ENCODE measurements at regions not wholly inside any gene's neighbourhood (a gene's known extent, or its start where the extent isn't known, plus 50 kb on each side); places are given as distances from the start of the nearest gene placed in this dataset.

GRCh38 chr10:53079283-53079682 is 306.7 kb upstream of the MBL2 start:
- no peaks in the 10 kb centered on the region for H3K36me3 ChIP-seq
- no peak overlapping the region for H3K27ac ChIP-seq
- TF ChIP-seq, protein P1, sequence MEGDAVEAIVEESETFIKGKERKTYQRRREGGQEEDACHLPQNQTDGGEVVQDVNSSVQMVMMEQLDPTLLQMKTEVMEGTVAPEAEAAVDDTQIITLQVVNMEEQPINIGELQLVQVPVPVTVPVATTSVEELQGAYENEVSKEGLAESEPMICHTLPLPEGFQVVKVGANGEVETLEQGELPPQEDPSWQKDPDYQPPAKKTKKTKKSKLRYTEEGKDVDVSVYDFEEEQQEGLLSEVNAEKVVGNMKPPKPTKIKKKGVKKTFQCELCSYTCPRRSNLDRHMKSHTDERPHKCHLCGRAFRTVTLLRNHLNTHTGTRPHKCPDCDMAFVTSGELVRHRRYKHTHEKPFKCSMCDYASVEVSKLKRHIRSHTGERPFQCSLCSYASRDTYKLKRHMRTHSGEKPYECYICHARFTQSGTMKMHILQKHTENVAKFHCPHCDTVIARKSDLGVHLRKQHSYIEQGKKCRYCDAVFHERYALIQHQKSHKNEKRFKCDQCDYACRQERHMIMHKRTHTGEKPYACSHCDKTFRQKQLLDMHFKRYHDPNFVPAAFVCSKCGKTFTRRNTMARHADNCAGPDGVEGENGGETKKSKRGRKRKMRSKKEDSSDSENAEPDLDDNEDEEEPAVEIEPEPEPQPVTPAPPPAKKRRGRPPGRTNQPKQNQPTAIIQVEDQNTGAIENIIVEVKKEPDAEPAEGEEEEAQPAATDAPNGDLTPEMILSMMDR (IDR thresholded peaks at IDR 0.05; ENCODE audit: low read depth, low read length) = no peak
- no peak for DNase-seq
- H3K4me3 ChIP-seq (ENCODE audit: low read depth, low read length) = no peak overlapping the region
- no peaks in the 10 kb centered on the region for H3K27me3 ChIP-seq (ENCODE audit: insufficient read depth, low read depth, severe bottlenecking)
- H3K9me3 ChIP-seq (ENCODE audit: severe bottlenecking) = peaks cover 2% of the 10 kb centered on the region

DNA sequence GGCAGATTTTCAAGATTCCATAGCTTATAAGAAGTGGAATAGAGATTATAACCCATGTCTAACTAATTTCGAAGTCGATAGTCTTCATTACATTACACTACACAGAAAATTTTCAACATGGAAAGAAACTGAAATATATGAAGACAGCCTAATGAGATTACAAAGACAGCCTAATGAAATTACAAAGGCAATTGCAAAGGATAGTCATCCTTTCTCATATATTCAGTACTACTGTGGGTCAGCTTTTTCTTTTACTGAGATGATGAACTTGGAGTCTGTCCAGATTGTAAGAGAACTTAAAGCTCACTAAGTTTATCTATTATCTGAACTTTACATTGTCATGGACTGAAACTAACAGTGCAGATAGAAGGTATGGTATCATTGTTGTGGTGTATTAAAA is 304.4 kb upstream of the MBL2 start:
- Histone ChIP-seq H3K4me3 (ENCODE audit: low read depth, low read length) (no peak overlapping the region), H3K27me3 (ENCODE audit: insufficient read depth, low read depth, severe bottlenecking) (no peaks in the 10 kb centered on the region), H3K27ac (no peak overlapping the region), H3K9me3 (ENCODE audit: severe bottlenecking) (peaks cover 2% of the 10 kb centered on the region), H3K36me3 (no peaks in the 10 kb centered on the region)
- DNase-seq = no peak
- TF ChIP-seq, protein P1 (IDR thresholded peaks at IDR 0.05; ENCODE audit: low read depth, low read length) = no peak

DNA sequence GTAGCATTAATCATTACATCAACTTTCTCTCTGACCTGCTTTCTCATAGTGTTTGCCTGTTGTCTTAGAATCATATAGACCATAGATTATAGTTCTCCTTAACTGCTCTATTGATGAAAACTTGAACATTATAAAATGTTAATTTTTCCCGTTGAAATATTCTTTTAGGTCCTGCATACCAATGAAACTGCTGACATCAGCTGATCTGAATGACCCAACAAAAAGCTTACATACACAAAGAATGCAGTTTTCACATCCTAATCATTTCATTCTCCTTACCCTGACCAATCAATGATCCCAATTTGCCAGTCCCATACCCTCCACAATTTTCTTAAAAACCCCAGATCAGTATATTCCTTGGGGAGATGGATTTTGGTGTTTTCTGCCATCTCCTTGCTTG is 302.9 kb upstream of the MBL2 start:
- TF ChIP-seq, protein P1 (IDR thresholded peaks at IDR 0.05; ENCODE audit: low read depth, low read length) = no peak

GRCh38 chr10:53072144-53072543 is 299.6 kb upstream of the MBL2 start:
- no peak for DNase-seq
- Histone ChIP-seq H3K4me3 (ENCODE audit: low read depth, low read length) (no peak overlapping the region), H3K36me3 (no peaks in the 10 kb centered on the region), H3K27me3 (ENCODE audit: insufficient read depth, low read depth, severe bottlenecking) (no peaks in the 10 kb centered on the region), H3K27ac (no peak overlapping the region), H3K9me3 (ENCODE audit: severe bottlenecking) (no peaks in the 10 kb centered on the region)
- TF ChIP-seq, protein P1 (IDR thresholded peaks at IDR 0.05; ENCODE audit: low read depth, low read length) = no peak

More for the DNA sequence above, 302.9 kb upstream of the MBL2 start:
- H3K4me3 ChIP-seq (ENCODE audit: low read depth, low read length) = no peak overlapping the region
- DNase-seq = no peak
- H3K36me3 ChIP-seq = no peaks in the 10 kb centered on the region
- H3K27ac ChIP-seq = no peak overlapping the region
- H3K27me3 ChIP-seq (ENCODE audit: insufficient read depth, low read depth, severe bottlenecking) = no peaks in the 10 kb centered on the region
- no peaks in the 10 kb centered on the region for H3K9me3 ChIP-seq (ENCODE audit: severe bottlenecking)

GRCh38 chr10:53071505-53072125 is 299.0 kb upstream of the MBL2 start:
- no peaks in the 10 kb centered on the region for H3K27me3 ChIP-seq (ENCODE audit: insufficient read depth, low read depth, severe bottlenecking)
- DNase-seq = no peak
- TF ChIP-seq, protein P1 (IDR thresholded peaks at IDR 0.05; ENCODE audit: low read depth, low read length) = no peak
- no peak overlapping the region for H3K27ac ChIP-seq
- H3K9me3 ChIP-seq (ENCODE audit: severe bottlenecking) = no peaks in the 10 kb centered on the region
- no peaks in the 10 kb centered on the region for H3K36me3 ChIP-seq
- H3K4me3 ChIP-seq (ENCODE audit: low read depth, low read length) = no peak overlapping the region

GRCh38 chr10:53069013-53069412 is 296.4 kb upstream of the MBL2 start:
- Histone ChIP-seq H3K27me3 (ENCODE audit: insufficient read depth, low read depth, severe bottlenecking) (no peaks in the 10 kb centered on the region), H3K36me3 (no peaks in the 10 kb centered on the region), H3K27ac (no peak overlapping the region), H3K4me3 (ENCODE audit: low read depth, low read length) (no peak overlapping the region), H3K9me3 (ENCODE audit: severe bottlenecking) (no peaks in the 10 kb centered on the region)
- no peak for DNase-seq
- TF ChIP-seq, protein P1 (IDR thresholded peaks at IDR 0.05; ENCODE audit: low read depth, low read length) = no peak

All from WERI-Rb-1 (cell line).